SK-N-SH (cell line): ENCODE measurements at regions not wholly inside any gene's neighbourhood (a gene's known extent, or its start where the extent isn't known, plus 50 kb on each side); places are given as distances from the start of the nearest gene placed in this dataset.

Experiments
- CTCF ChIA-PET: fragments of 300-600, 350-600 bp; formaldehyde crosslinking; extraction: SDS; loops from one replicate; lab custom pipeline; 2021; lab: Yijun Ruan, JAX
- POLR2A ChIA-PET: fragments of 350-600 bp; sonication (Branson Sonifier 250); formaldehyde crosslinking; extraction: SDS; loops from one replicate; lab custom pipeline; 2020; ENCODE audit warnings: antibody characterized with exemption, inconsistent platforms; lab: Yijun Ruan, JAX
- DNase-seq: peaks from one replicate; pipeline ENCODE4 v3.0.0; 2012
- H2AFZ ChIP-seq: fragments of 200-600 bp; sonication (generic); 2 replicates; pipeline ENCODE4 v1.8.1; 2016; ENCODE audit warnings: antibody characterized with exemption, mild to moderate bottlenecking, low read depth
- H3F3A ChIP-seq: fragments of 200-600 bp; sonication (generic); replicated peaks from 2 replicates; pipeline ENCODE3; 2016; ENCODE audit warnings: antibody characterized with exemption, mild to moderate bottlenecking; ENCODE audit not compliant: insufficient read depth
- H3K27ac ChIP-seq, 2 experiments: fragments of 200-500 bp in 1 of 2; fragments of 200-600 bp in 1 of 2; sonication (Bioruptor generic) in 1 of 2; sonication (generic), shearing (Covaris generic) in 1 of 2; 2 replicates each; pipeline versions ENCODE4 v1.5.1 to v1.6.1; 2014 to 2016; ENCODE audit warnings: low read depth in 2 of 2, inconsistent platforms in 1 of 2, low read length in 1 of 2, mild to moderate bottlenecking in 1 of 2, mixed read lengths in 1 of 2
- H3K27me3 ChIP-seq: fragments of 200-600 bp; sonication (generic), shearing (Covaris generic); 2 replicates; pipeline ENCODE4 v1.6.1; 2016; ENCODE audit warnings: mixed run types; ENCODE audit not compliant: insufficient read depth
- H3K36me3 ChIP-seq, 2 experiments: fragments of 200-500 bp in 1 of 2; fragments of 200-600 bp in 1 of 2; sonication (Bioruptor generic) in 1 of 2; sonication (generic) in 1 of 2; replicated peaks in 1 of 2; 2 replicates each; pipeline versions ENCODE3 to v1.5.1; 2014 to 2016; ENCODE audit warnings: low read length in 1 of 2, mild to moderate bottlenecking in 1 of 2; ENCODE audit not compliant: insufficient read depth in 2 of 2, control insufficient read depth in 1 of 2
- H3K4me1 ChIP-seq, 2 experiments: fragments of 200-500 bp in 1 of 2; fragments of 200-600 bp in 1 of 2; sonication (Bioruptor generic) in 1 of 2; sonication (generic), shearing (Covaris generic) in 1 of 2; 2 replicates each; pipeline versions ENCODE4 v1.5.1 to v1.6.1; 2014 to 2016; ENCODE audit warnings: low read depth in 1 of 2, low read length in 1 of 2, mixed run types in 1 of 2; ENCODE audit not compliant: insufficient read depth in 2 of 2, control insufficient read depth in 1 of 2
- H3K4me2 ChIP-seq: fragments of 200-600 bp; sonication (generic), shearing (Covaris generic); 2 replicates; pipeline ENCODE4 v1.6.1; 2017; ENCODE audit warnings: mixed run types
- H3K4me3 ChIP-seq, 2 experiments: fragments of 200-500 bp in 1 of 2; fragments of 200-600 bp in 1 of 2; sonication (Bioruptor generic) in 1 of 2; sonication (generic), shearing (Covaris generic) in 1 of 2; 2 replicates each; pipeline versions ENCODE4 v1.5.1 to v1.8.1; 2014 to 2016; ENCODE audit warnings: low read depth in 2 of 2, inconsistent platforms in 1 of 2, low read length in 1 of 2, mild to moderate bottlenecking in 1 of 2, mixed read lengths in 1 of 2, moderate library complexity in 1 of 2
- H3K79me2 ChIP-seq: fragments of 200-600 bp; sonication (generic); 2 replicates; pipeline ENCODE4 v1.8.1; 2017; ENCODE audit warnings: mild to moderate bottlenecking; ENCODE audit not compliant: insufficient read depth
- H3K9ac ChIP-seq: fragments of 200-600 bp; sonication (generic); 2 replicates; pipeline ENCODE4 v1.6.1; 2017; ENCODE audit warnings: mixed run types
- H3K9me2 ChIP-seq: fragments of 200-600 bp; sonication (generic); 2 replicates; pipeline ENCODE4 v1.6.1; 2017; ENCODE audit warnings: mixed run types
- H3K9me3 ChIP-seq: fragments of 200-600 bp; sonication (generic); 2 replicates; pipeline ENCODE4 v1.6.1; 2017; ENCODE audit warnings: mixed run types, mild to moderate bottlenecking, moderate library complexity
- H4K20me1 ChIP-seq: fragments of 200-600 bp; sonication (generic); 2 replicates; pipeline ENCODE4 v1.6.1; 2017; ENCODE audit warnings: mild to moderate bottlenecking, mixed run types; ENCODE audit not compliant: insufficient read depth
- ELF1 ChIP-seq: IDR thresholded peaks from 2 replicates; pipeline ENCODE4 v1.4.0; 2012
- FOXJ3 ChIP-seq: sonication (generic); formaldehyde crosslinking; IDR thresholded peaks from 2 replicates; pipeline ENCODE4 v1.5.1; 2020; ENCODE audit warnings: mild to moderate bottlenecking, missing genetic modification reagents
- FOXM1 ChIP-seq: IDR thresholded peaks from 2 replicates; pipeline ENCODE4 v1.4.0; 2012; ENCODE audit warnings: low read depth, mild to moderate bottlenecking
- IRF3 ChIP-seq: fragments of 150-350 bp; IDR thresholded peaks from 2 replicates; pipeline ENCODE4 v1.6.1; 2016; ENCODE audit warnings: mild to moderate bottlenecking, low read depth, low read length
- MEF2A ChIP-seq: IDR thresholded peaks from 2 replicates; pipeline ENCODE4 v1.4.0; 2012; ENCODE audit warnings: low read depth, borderline replicate concordance
- NRF1 ChIP-seq: IDR thresholded peaks from 2 replicates; pipeline ENCODE4 v1.6.1; 2012; ENCODE audit warnings: low read depth, mild to moderate bottlenecking, low read length
- POLR2AphosphoS5 ChIP-seq: IDR thresholded peaks from 2 replicates; pipeline ENCODE4 v1.6.1; 2012; ENCODE audit warnings: low read depth, low read length
- RCOR1 ChIP-seq: fragments of 150-350 bp; IDR thresholded peaks from 2 replicates; pipeline ENCODE4 v1.6.1; 2017; ENCODE audit warnings: antibody characterized with exemption, low read length
- RFX5 ChIP-seq: IDR thresholded peaks from 2 replicates; pipeline ENCODE4 v1.6.1; 2012; ENCODE audit warnings: mild to moderate bottlenecking, improper control_type of control experiment, low read length
- RXRA ChIP-seq: IDR thresholded peaks from 2 replicates; pipeline ENCODE4 v1.4.0; 2012; ENCODE audit warnings: low read depth, mild to moderate bottlenecking, borderline replicate concordance
- SMC3 ChIP-seq: IDR thresholded peaks from 2 replicates; pipeline ENCODE4 v1.6.1; 2012; ENCODE audit warnings: low read depth, low read length, improper control_type of control experiment
- TAF1 ChIP-seq: IDR thresholded peaks from 2 replicates; pipeline ENCODE4 v1.6.1; 2012; ENCODE audit warnings: low read depth, mild to moderate bottlenecking, low read length, moderate library complexity, borderline replicate concordance
- TCF12 ChIP-seq: IDR thresholded peaks from 2 replicates; pipeline ENCODE4 v1.4.0; 2012
- USF1 ChIP-seq: IDR thresholded peaks from 2 replicates; pipeline ENCODE4 v1.4.0; 2012; ENCODE audit warnings: low read depth, borderline replicate concordance
- TF ChIP-seq, protein P1 (sequence below): fragments of 150-350 bp; IDR thresholded peaks from 2 replicates; pipeline ENCODE4 v1.6.1; 2017; ENCODE audit warnings: antibody characterized with exemption, low read length, low read depth, borderline replicate concordance
- TF ChIP-seq, protein P2 (sequence below): IDR thresholded peaks from 2 replicates; pipeline ENCODE4 v1.4.0; 2012; ENCODE audit warnings: low read depth
- TF ChIP-seq, protein P3 (sequence below): IDR thresholded peaks from 2 replicates; pipeline ENCODE4 v1.4.0; 2012; ENCODE audit warnings: low read depth, borderline replicate concordance
- TF ChIP-seq, protein P4 (sequence below): IDR thresholded peaks from 2 replicates; pipeline ENCODE4 v1.6.1; 2012; ENCODE audit warnings: mild to moderate bottlenecking, low read depth, low read length, moderate library complexity
- TF ChIP-seq, protein P5 (sequence below): fragments of 200-600 bp; sonication (generic); IDR thresholded peaks from 2 replicates; pipeline ENCODE4 v1.6.1; 2017; ENCODE audit warnings: antibody characterized with exemption, mild to moderate bottlenecking, moderate library complexity

GRCh38 chr9:28379082-28379481 lies 805.8 kb upstream of the C9orf72 start:
- POLR2A ChIA-PET, result no interaction called here
- no peaks in the 10 kb centered on the region for H3K27me3 ChIP-seq
- CTCF ChIA-PET, result no interaction called here

More at GRCh38 chr9:28379082-28379481, 805.8 kb upstream of the C9orf72 start:
- H3K9me2 ChIP-seq, result no peaks in the 10 kb centered on the region
- no peak overlapping the region for H2AFZ ChIP-seq
- peaks cover 0 to 3% of the 10 kb centered on the region in 2 experiments; a peak in 1 of 4 replicates for H3K4me1 ChIP-seq
- H3F3A ChIP-seq, result no peaks in the 10 kb centered on the region
- H3K4me2 ChIP-seq, result no peak overlapping the region
- H4K20me1 ChIP-seq, result no peaks in the 10 kb centered on the region
- no peaks in the 10 kb centered on the region for H3K36me3 ChIP-seq
- no peak for DNase-seq
- TF ChIP-seq TAF1 (no peak), RFX5 (no peak), POLR2AphosphoS5 (no peak), USF1 (no peak), FOXJ3 (CRISPR knock-in tag) (no peak), NRF1 (no peak), MEF2A (no peak), RXRA (no peak), RCOR1 (no peak), ELF1 (no peak), SMC3 (no peak), IRF3 (no peak), FOXM1 (no peak), TCF12 (no peak)
- TF ChIP-seq, protein P1, sequence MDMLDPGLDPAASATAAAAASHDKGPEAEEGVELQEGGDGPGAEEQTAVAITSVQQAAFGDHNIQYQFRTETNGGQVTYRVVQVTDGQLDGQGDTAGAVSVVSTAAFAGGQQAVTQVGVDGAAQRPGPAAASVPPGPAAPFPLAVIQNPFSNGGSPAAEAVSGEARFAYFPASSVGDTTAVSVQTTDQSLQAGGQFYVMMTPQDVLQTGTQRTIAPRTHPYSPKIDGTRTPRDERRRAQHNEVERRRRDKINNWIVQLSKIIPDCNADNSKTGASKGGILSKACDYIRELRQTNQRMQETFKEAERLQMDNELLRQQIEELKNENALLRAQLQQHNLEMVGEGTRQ, result no peak
- TF ChIP-seq, protein P2, sequence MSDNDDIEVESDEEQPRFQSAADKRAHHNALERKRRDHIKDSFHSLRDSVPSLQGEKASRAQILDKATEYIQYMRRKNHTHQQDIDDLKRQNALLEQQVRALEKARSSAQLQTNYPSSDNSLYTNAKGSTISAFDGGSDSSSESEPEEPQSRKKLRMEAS, result no peak
- TF ChIP-seq, protein P3, sequence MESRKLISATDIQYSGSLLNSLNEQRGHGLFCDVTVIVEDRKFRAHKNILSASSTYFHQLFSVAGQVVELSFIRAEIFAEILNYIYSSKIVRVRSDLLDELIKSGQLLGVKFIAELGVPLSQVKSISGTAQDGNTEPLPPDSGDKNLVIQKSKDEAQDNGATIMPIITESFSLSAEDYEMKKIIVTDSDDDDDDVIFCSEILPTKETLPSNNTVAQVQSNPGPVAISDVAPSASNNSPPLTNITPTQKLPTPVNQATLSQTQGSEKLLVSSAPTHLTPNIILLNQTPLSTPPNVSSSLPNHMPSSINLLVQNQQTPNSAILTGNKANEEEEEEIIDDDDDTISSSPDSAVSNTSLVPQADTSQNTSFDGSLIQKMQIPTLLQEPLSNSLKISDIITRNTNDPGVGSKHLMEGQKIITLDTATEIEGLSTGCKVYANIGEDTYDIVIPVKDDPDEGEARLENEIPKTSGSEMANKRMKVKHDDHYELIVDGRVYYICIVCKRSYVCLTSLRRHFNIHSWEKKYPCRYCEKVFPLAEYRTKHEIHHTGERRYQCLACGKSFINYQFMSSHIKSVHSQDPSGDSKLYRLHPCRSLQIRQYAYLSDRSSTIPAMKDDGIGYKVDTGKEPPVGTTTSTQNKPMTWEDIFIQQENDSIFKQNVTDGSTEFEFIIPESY, result no peak
- TF ChIP-seq, protein P4, sequence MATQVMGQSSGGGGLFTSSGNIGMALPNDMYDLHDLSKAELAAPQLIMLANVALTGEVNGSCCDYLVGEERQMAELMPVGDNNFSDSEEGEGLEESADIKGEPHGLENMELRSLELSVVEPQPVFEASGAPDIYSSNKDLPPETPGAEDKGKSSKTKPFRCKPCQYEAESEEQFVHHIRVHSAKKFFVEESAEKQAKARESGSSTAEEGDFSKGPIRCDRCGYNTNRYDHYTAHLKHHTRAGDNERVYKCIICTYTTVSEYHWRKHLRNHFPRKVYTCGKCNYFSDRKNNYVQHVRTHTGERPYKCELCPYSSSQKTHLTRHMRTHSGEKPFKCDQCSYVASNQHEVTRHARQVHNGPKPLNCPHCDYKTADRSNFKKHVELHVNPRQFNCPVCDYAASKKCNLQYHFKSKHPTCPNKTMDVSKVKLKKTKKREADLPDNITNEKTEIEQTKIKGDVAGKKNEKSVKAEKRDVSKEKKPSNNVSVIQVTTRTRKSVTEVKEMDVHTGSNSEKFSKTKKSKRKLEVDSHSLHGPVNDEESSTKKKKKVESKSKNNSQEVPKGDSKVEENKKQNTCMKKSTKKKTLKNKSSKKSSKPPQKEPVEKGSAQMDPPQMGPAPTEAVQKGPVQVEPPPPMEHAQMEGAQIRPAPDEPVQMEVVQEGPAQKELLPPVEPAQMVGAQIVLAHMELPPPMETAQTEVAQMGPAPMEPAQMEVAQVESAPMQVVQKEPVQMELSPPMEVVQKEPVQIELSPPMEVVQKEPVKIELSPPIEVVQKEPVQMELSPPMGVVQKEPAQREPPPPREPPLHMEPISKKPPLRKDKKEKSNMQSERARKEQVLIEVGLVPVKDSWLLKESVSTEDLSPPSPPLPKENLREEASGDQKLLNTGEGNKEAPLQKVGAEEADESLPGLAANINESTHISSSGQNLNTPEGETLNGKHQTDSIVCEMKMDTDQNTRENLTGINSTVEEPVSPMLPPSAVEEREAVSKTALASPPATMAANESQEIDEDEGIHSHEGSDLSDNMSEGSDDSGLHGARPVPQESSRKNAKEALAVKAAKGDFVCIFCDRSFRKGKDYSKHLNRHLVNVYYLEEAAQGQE, result no peak
- TF ChIP-seq, protein P5, sequence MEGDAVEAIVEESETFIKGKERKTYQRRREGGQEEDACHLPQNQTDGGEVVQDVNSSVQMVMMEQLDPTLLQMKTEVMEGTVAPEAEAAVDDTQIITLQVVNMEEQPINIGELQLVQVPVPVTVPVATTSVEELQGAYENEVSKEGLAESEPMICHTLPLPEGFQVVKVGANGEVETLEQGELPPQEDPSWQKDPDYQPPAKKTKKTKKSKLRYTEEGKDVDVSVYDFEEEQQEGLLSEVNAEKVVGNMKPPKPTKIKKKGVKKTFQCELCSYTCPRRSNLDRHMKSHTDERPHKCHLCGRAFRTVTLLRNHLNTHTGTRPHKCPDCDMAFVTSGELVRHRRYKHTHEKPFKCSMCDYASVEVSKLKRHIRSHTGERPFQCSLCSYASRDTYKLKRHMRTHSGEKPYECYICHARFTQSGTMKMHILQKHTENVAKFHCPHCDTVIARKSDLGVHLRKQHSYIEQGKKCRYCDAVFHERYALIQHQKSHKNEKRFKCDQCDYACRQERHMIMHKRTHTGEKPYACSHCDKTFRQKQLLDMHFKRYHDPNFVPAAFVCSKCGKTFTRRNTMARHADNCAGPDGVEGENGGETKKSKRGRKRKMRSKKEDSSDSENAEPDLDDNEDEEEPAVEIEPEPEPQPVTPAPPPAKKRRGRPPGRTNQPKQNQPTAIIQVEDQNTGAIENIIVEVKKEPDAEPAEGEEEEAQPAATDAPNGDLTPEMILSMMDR, result no peak
- no peak overlapping the region for H3K4me3 ChIP-seq
- no peaks in the 10 kb centered on the region for H3K9me3 ChIP-seq
- no peak overlapping the region for H3K27ac ChIP-seq
- no peak overlapping the region for H3K9ac ChIP-seq
- no peaks in the 10 kb centered on the region for H3K79me2 ChIP-seq
